Endometrium (tissue), 2 donors: ENCODE measurements at regions not wholly inside any gene's neighbourhood (a gene's known extent, or its start where the extent isn't known, plus 50 kb on each side); places are given as distances from the start of the nearest gene placed in this dataset.
"Not testable (repeated sequence)": the region's sequence is repeated elsewhere in the genome, so short reads cannot be mapped to it uniquely, and the experiment has no call there.

Source experiments
- FAIRE-seq: peaks from 2 replicates; lab custom pipeline; 2012; peaks lifted over from hg19 to GRCh38; lab: Jason Lieb, UNC
- donor health status: control.
- donor health status: control.

DNA sequence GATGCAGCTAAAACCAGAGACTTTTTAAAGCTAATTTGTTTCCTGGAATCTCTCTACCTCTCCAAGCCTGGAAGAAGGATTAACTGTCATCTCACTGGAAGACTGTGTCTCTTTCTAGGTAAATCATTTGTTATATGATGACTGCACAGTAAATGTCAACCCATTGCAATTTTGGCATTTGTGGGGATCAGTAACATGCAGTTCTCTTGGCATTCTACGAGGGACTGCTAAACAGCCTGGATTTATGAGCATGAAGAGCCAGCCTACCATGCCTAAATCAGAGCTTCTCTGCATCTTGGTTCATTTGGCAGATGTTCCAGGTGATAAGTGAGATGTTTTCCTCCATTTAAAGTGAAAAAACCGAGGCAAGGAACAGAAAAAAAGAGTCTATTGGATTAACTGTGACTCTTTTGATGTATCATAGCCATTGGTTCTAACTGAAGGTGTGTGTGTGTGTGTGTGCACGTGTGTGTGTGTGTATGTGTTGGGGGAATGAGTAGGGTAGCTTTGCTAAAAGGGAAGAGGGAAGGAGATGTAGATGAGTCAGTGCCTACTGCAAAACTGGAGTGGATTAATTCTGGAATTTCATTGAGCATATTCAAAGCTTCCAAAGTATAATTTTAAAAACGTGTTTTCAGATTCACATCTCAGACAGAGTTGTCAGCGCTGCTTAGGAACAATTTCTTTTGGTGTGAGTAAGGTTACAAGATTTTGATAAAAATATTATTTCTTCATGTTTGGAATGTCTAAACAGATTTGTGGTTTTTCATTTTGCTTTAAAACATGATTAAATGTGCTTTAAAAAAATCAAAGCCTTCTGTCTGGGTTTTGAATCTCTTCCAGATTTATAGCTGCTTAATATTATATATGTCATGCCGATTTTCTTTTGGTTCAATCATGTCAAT lies 123.2 kb upstream of the LNX1 start:
- no peak for FAIRE-seq

- no peak for FAIRE-seq
These were observed 122.5 kb upstream of the LNX1 start for GRCh38 chr4:53713767-53714166.

DNA sequence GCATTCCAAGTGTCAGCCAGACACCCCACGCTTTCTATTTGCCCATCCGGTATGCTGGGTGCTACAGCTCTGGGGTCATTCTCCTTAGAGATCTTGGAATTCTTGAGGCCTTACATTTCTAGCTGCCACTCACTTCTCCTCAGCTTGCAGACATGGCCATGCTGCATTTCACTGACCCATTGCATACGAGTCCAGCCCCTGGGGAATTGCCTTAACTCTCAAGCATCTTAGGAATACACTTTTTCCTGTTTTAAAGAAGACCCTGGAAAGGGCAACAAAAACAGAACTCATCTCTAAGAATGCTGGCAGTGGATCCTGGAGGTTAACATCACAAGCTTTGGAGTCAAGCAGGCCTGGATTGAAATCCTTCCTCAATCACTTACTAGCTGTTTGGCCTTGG lies 122.0 kb upstream of the LNX1 start:
- no peak for FAIRE-seq

GRCh38 chr4:53712408-53713020 lies 121.2 kb upstream of the LNX1 start:
- no peak for FAIRE-seq

GRCh38 chr4:53711926-53712325 lies 120.6 kb upstream of the LNX1 start:
- peak; percentile 88 for FAIRE-seq

GRCh38 chr4:53709693-53710092 lies 118.4 kb upstream of the LNX1 start:
- no peak for FAIRE-seq

DNA sequence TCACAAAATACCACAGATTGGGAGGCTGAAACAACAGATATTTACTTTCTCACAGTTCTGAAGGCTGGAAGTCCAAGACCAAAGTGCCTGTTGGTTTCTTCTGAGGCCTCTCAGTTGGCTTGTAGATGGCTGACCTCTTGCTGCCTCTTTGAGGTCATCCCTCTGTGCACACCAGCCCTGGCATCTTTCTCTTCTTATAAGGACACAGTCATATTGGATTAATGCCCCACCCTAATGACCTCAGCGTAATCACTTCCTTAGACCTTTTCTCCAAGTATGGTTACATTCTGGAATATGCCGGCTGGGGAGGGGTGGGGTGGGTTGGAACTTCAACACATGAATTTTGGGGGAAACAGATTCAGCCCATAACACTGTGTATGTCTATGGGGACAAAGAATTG lies 116.2 kb upstream of the LNX1 start:
- FAIRE-seq: no peak

- FAIRE-seq: no peak
These were observed 115.2 kb upstream of the LNX1 start for GRCh38 chr4:53706422-53707032.

DNA sequence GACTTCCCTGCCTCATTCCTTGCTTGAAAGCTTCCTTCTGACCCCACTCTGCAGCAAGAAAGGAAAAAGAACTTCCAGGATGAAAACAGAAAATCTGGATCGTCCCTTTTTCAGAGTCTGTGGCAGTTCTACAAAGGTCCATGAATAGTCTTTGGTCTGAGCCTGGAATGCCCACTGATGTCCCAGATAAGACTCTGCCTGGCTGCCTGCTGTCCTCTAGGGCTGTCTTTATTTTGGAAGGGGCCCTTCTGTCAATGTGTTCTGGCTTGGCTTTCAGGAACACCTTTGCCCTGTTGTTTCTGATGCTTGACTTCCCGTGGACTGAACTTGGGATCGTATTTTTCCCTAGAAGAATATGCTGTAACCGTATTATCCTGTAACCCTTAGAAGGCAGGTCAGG lies 114.7 kb upstream of the LNX1 start:
- no peak for FAIRE-seq

- FAIRE-seq: no peak
These were observed 114.0 kb upstream of the LNX1 start for GRCh38 chr4:53705151-53705764.

GRCh38 chr4:53704329-53704728 lies 113.0 kb upstream of the LNX1 start:
- FAIRE-seq: no peak

DNA sequence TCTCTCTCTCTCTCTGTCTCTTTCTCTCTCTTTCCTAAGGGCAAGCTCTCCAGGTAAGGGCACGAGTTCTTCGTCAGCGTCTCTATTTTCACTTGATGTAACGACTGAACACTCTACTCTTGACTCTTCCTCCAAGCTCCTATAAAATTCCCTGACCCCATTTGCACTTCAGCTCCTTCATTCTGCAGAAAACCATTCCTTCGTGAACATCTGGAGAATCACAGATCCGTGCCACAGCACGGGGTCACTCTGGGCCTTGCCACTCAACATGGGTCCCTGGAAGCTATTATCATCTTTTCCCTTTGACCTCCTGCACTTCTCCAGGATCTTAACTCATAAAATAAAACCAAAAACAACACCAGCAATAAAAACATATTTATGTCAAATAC lies 112.0 kb upstream of the LNX1 start:
- no peak for FAIRE-seq

GRCh38 chr4:53702334-53703266 lies 111.3 kb upstream of the LNX1 start:
- no peak for FAIRE-seq

- not testable (repeated sequence) for FAIRE-seq
These were observed 110.0 kb upstream of the LNX1 start for GRCh38 chr4:53701260-53701659.

GRCh38 chr4:53699310-53699709 lies 108.0 kb upstream of the LNX1 start:
- FAIRE-seq: not testable (repeated sequence)

- FAIRE-seq: no peak
These were observed 105.9 kb upstream of the LNX1 start for GRCh38 chr4:53697016-53697685.

GRCh38 chr4:53695540-53696463 lies 104.5 kb upstream of the LNX1 start:
- FAIRE-seq: no peak

DNA sequence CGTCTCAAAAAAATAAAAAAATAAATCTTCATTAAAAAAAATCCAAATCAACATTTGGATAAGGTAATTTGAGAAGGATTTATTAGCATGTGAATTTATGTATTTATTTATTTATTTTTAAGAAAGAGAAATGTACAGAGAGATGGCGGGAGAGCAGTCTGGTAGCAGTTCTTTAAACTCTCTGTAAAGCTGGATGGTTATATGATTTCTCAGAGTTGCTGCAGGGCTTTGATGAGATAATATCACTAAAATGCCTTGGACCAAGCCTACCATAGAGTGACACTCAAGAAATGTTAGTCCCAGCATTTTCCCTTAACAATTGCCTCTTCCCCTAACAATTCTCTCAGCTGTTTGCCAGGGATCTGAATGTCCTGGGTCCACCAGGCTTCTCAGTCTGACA lies 103.4 kb upstream of the LNX1 start:
- no peak for FAIRE-seq

GRCh38 chr4:53693909-53694308 lies 102.6 kb upstream of the LNX1 start:
- FAIRE-seq: no peak

- no peak for FAIRE-seq
These were observed 102.1 kb upstream of the LNX1 start for GRCh38 chr4:53693408-53693807.
